Ishikawa (cell line): ENCODE measurements at regions not wholly inside any gene's neighbourhood (a gene's known extent, or its start where the extent isn't known, plus 50 kb on each side); places are given as distances from the start of the nearest gene placed in this dataset.

Experiments used
- CEBPB ChIP-seq: IDR thresholded peaks from 2 replicates; pipeline ENCODE4 v1.6.1; 2012
- TF ChIP-seq, protein P1 (sequence below): IDR thresholded peaks from 2 replicates; pipeline ENCODE4 v1.6.1; 2012; ENCODE audit warnings: low read depth, mild to moderate bottlenecking

DNA sequence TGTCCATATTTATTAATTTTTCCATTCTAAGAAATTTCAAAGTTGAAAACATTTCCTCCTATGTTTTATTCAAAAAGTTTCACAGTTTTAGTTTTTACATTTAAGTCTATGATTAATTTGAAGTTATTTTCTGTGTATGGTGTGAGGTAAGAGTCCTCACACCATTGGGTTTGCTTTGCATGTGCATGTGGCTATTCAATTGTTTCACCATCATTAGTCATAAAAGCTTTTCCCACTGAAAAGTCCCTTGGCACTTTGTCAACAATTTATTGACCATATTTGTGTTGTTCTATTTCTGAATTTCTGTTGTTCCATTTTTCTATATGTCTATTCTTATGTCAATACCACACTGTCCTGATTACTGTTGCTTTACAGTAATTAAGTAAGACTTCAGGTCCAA lies 186.5 kb downstream of the KIF18A start:
- TF ChIP-seq CEBPB = no peak
- TF ChIP-seq, protein P1, sequence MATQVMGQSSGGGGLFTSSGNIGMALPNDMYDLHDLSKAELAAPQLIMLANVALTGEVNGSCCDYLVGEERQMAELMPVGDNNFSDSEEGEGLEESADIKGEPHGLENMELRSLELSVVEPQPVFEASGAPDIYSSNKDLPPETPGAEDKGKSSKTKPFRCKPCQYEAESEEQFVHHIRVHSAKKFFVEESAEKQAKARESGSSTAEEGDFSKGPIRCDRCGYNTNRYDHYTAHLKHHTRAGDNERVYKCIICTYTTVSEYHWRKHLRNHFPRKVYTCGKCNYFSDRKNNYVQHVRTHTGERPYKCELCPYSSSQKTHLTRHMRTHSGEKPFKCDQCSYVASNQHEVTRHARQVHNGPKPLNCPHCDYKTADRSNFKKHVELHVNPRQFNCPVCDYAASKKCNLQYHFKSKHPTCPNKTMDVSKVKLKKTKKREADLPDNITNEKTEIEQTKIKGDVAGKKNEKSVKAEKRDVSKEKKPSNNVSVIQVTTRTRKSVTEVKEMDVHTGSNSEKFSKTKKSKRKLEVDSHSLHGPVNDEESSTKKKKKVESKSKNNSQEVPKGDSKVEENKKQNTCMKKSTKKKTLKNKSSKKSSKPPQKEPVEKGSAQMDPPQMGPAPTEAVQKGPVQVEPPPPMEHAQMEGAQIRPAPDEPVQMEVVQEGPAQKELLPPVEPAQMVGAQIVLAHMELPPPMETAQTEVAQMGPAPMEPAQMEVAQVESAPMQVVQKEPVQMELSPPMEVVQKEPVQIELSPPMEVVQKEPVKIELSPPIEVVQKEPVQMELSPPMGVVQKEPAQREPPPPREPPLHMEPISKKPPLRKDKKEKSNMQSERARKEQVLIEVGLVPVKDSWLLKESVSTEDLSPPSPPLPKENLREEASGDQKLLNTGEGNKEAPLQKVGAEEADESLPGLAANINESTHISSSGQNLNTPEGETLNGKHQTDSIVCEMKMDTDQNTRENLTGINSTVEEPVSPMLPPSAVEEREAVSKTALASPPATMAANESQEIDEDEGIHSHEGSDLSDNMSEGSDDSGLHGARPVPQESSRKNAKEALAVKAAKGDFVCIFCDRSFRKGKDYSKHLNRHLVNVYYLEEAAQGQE = no peak
